Smooth muscle cell (in vitro differentiated cells): ENCODE measurements at regions not wholly inside any gene's neighbourhood (a gene's known extent, or its start where the extent isn't known, plus 50 kb on each side); places are given as distances from the start of the nearest gene placed in this dataset.

ENCODE experiments used
- DNase-seq: peaks from one replicate; lab custom pipeline; 2025; ENCODE audit not compliant: unreplicated experiment; lab: John Stamatoyannopoulos, UW
- H2AFZ ChIP-seq: fragments of 200-600 bp; sonication (generic); 2 replicates; pipeline ENCODE4 v1.6.0; 2016; ENCODE audit warnings: antibody characterized with exemption, low read depth, mild to moderate bottlenecking
- H3F3A ChIP-seq: fragments of 200-600 bp; sonication (generic); 2 replicates; pipeline ENCODE4 v1.6.0; 2017; ENCODE audit warnings: antibody characterized with exemption, low read depth
- H3K27ac ChIP-seq: fragments of 200-600 bp; sonication (generic); 2 replicates; pipeline ENCODE4 v1.5.1; 2016; ENCODE audit warnings: low read depth, mild to moderate bottlenecking
- H3K27me3 ChIP-seq: fragments of 200-600 bp; sonication (generic); 2 replicates; pipeline ENCODE4 v1.6.1; 2016; ENCODE audit warnings: low read depth, mild to moderate bottlenecking
- H3K36me3 ChIP-seq: fragments of 200-600 bp; sonication (generic); 2 replicates; pipeline ENCODE4 v1.5.1; 2016; ENCODE audit warnings: low read depth
- H3K4me1 ChIP-seq: fragments of 200-600 bp; sonication (generic); 2 replicates; pipeline ENCODE4 v1.5.1; 2016; ENCODE audit warnings: low read depth
- H3K4me2 ChIP-seq: fragments of 200-600 bp; sonication (generic); 2 replicates; pipeline ENCODE4 v1.6.0; 2016; ENCODE audit warnings: mild to moderate bottlenecking
- H3K4me3 ChIP-seq: fragments of 200-600 bp; sonication (generic); 2 replicates; pipeline ENCODE4 v1.5.1; 2016; ENCODE audit warnings: mild to moderate bottlenecking
- H3K79me2 ChIP-seq: fragments of 200-600 bp; sonication (generic); 2 replicates; pipeline ENCODE4 v1.6.0; 2016; ENCODE audit warnings: low read depth, mild to moderate bottlenecking
- H3K9ac ChIP-seq: fragments of 200-600 bp; sonication (generic); 2 replicates; pipeline ENCODE4 v1.6.0; 2016; ENCODE audit warnings: low read depth
- H3K9me3 ChIP-seq: fragments of 200-600 bp; sonication (generic); replicated peaks from 2 replicates; pipeline ENCODE4 v1.5.1; 2016; ENCODE audit warnings: low read depth
- H4K20me1 ChIP-seq: fragments of 200-600 bp; sonication (generic); 2 replicates; pipeline ENCODE4 v1.6.0; 2016; ENCODE audit warnings: low read depth
- WGBS: methylation state at CpG from one replicate; pipeline ENCODE4 v1.1.7; 2016; ENCODE audit warnings: low lambda C conversion rate; 5-methylcytosine and 5-hydroxymethylcytosine counted together
- TF ChIP-seq, protein P1 (sequence below): fragments of 200-600 bp; sonication (generic); IDR thresholded peaks from 2 replicates; pipeline ENCODE4 v1.5.1; 2017; ENCODE audit warnings: borderline replicate concordance, mild to moderate bottlenecking, antibody characterized with exemption; ENCODE audit not compliant: insufficient read depth, poor library complexity, severe bottlenecking

DNA sequence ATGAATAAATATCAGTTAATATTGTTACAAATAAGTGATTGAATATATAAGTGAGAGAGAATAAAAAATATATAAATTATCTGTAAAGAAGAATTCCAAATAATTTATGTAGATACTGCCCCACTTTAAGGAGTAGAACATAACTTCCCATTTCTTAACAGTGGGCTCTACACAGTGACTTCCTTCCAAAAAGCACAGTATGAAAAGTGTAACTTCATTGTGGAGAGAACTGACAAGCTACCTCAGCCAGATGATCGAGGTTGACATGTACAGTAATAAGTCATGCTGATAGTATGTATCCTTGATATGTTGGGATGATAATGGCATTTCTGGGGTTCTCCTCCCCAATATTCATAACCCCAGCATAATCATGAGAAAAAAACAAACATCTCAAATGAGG, 191.9 kb upstream of the FN1 start:
- no peaks in the 10 kb centered on the region for H3K4me1 ChIP-seq
- H3K9ac ChIP-seq = no peak overlapping the region
- H3K79me2 ChIP-seq = no peaks in the 10 kb centered on the region
- no peaks in the 10 kb centered on the region for H3F3A ChIP-seq
- no peaks in the 10 kb centered on the region for H3K9me3 ChIP-seq
- TF ChIP-seq, protein P1, sequence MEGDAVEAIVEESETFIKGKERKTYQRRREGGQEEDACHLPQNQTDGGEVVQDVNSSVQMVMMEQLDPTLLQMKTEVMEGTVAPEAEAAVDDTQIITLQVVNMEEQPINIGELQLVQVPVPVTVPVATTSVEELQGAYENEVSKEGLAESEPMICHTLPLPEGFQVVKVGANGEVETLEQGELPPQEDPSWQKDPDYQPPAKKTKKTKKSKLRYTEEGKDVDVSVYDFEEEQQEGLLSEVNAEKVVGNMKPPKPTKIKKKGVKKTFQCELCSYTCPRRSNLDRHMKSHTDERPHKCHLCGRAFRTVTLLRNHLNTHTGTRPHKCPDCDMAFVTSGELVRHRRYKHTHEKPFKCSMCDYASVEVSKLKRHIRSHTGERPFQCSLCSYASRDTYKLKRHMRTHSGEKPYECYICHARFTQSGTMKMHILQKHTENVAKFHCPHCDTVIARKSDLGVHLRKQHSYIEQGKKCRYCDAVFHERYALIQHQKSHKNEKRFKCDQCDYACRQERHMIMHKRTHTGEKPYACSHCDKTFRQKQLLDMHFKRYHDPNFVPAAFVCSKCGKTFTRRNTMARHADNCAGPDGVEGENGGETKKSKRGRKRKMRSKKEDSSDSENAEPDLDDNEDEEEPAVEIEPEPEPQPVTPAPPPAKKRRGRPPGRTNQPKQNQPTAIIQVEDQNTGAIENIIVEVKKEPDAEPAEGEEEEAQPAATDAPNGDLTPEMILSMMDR = no peak
- WGBS = 97% methylated on average over 1 of the region's 1 CpG
- H3K27ac ChIP-seq = no peak overlapping the region
- no peak for DNase-seq
- H4K20me1 ChIP-seq = no peaks in the 10 kb centered on the region
- no peak overlapping the region for H3K4me3 ChIP-seq
- peak overlapping the region; percentile 44 for H2AFZ ChIP-seq
- H3K36me3 ChIP-seq = peaks cover 3% of the 10 kb centered on the region
- no peak overlapping the region for H3K4me2 ChIP-seq
- H3K27me3 ChIP-seq = no peaks in the 10 kb centered on the region

DNA sequence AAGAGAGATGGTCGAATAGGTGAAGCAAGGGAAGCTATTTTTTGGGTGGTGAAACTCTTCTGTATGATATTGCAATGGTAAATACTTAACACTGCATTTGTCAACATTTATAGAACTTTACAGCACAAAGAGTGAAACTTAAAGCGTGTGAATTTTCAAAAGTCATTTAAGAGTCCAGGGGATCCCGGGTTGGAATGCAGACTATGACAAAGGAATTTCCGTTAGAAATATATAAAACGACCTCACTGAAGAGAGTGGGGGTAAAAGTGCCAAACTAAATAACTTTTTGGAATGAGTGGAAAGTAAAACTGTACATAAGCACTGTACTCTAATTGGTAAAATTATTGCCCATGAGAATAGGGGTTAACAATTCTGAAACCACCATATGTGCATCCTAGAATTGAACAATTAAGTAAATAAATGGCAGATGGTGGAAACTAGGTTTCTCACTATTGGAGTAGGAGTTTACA, 191.0 kb upstream of the FN1 start:
- H3F3A ChIP-seq = no peaks in the 10 kb centered on the region
- TF ChIP-seq, protein P1 = no peak
- DNase-seq = no peak
- H4K20me1 ChIP-seq = no peaks in the 10 kb centered on the region
- H3K27me3 ChIP-seq = no peaks in the 10 kb centered on the region
- H3K4me1 ChIP-seq = no peaks in the 10 kb centered on the region
- no peaks in the 10 kb centered on the region for H3K79me2 ChIP-seq
- peak overlapping the region; percentile 32 for H3K27ac ChIP-seq
- peak overlapping the region; percentile 32 for H3K4me2 ChIP-seq
- H3K9ac ChIP-seq = no peak overlapping the region
- H3K9me3 ChIP-seq = no peaks in the 10 kb centered on the region
- no peak overlapping the region for H3K4me3 ChIP-seq
- peaks cover 3% of the 10 kb centered on the region for H3K36me3 ChIP-seq
- peak overlapping the region; percentile 6 for H2AFZ ChIP-seq
- 43% methylated on average over 5 of the region's 5 CpGs for WGBS

DNA sequence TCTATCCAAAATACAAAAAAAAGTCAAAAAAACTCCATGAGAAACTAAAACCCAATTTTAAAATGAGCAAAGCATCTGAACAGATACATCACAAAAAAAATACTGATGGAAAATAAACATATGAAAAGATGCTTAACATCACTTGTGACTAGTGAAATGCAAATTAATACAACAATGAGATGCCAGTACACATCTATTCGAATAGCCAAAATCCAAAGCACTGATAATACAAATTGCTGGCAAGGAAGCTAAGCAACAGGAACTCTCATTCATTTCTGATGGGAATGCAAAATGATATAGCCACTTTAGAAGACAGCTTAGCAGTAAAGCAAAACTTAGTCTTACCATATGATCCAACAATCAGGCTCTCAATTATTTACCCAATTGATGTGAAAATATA, 190.2 kb upstream of the FN1 start:
- no peak for DNase-seq
- H3K27me3 ChIP-seq = no peaks in the 10 kb centered on the region
- H3K9ac ChIP-seq = no peak overlapping the region
- H3K36me3 ChIP-seq = peaks cover 3% of the 10 kb centered on the region
- no peaks in the 10 kb centered on the region for H3K79me2 ChIP-seq
- TF ChIP-seq, protein P1 = no peak
- WGBS = 92% methylated on average over 1 of the region's 1 CpG
- no peak overlapping the region for H3K4me2 ChIP-seq
- H2AFZ ChIP-seq = no peak overlapping the region
- H3K9me3 ChIP-seq = no peaks in the 10 kb centered on the region
- no peak overlapping the region for H3K4me3 ChIP-seq
- no peaks in the 10 kb centered on the region for H3F3A ChIP-seq
- no peaks in the 10 kb centered on the region for H4K20me1 ChIP-seq
- no peak overlapping the region for H3K27ac ChIP-seq
- H3K4me1 ChIP-seq = no peaks in the 10 kb centered on the region

DNA sequence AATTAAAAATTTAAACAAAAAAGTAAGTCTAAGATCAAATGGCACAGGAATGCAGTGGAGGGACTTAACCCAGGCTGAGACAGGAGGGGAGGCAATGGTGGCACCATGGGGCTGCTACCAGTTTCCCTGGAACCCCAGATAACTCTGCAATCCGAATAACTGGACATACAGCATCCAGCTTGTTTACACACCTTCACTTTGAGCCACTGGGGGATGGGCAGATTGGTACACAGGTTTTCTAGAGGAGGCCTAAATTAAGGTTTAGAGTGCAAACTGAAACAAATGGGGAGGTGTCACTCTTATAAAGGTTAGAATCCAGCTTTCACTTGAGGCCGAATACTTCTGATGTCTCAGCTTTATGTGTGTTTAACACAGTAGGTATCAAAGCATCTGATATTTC, 189.3 kb upstream of the FN1 start:
- Histone ChIP-seq H3K36me3 (no peaks in the 10 kb centered on the region), H3K9ac (no peak overlapping the region), H3K27me3 (no peaks in the 10 kb centered on the region), H3K4me3 (no peak overlapping the region), H3K9me3 (no peaks in the 10 kb centered on the region), H3K79me2 (no peaks in the 10 kb centered on the region), H3K4me1 (no peaks in the 10 kb centered on the region), H3K4me2 (no peak overlapping the region), H3F3A (no peaks in the 10 kb centered on the region), H4K20me1 (no peaks in the 10 kb centered on the region), H2AFZ (no peak overlapping the region), H3K27ac (peak overlapping the region; percentile 72)
- WGBS = 78% methylated on average over 2 of the region's 2 CpGs
- TF ChIP-seq, protein P1 = no peak
- DNase-seq = no peak
